Right lobe of liver (tissue), 6 donors: ENCODE measurements at regions not wholly inside any gene's neighbourhood (a gene's known extent, or its start where the extent isn't known, plus 50 kb on each side); places are given as distances from the start of the nearest gene placed in this dataset.

Experiments used
- ATAC-seq, 4 donors: fragments of 200-7000 bp; cut with Tn5 transposase; one replicate each; pipeline ENCODE4 v1.9.1; 2020; ENCODE audit warnings: mild to moderate bottlenecking in 4 of 4, moderate library complexity in 4 of 4
- DNase-seq, 3 donors: peaks; one replicate each; pipeline ENCODE4 v3.0.0-alpha.2; 2020
- H3K27ac ChIP-seq, 3 donors: fragments of 200-600 bp; one replicate each; pipeline ENCODE4 v1.8.0; 2022
- H3K27me3 ChIP-seq, 2 donors: fragments of 200-600 bp; one replicate each; pipeline ENCODE4 v1.8.0; 2022
- H3K36me3 ChIP-seq, 4 donors: fragments of 200-600 bp; sonication (generic) in 1 of 4; one replicate each; pipeline versions ENCODE4 v1.5.1 to v1.8.0; 2017 to 2022; ENCODE audit warnings: control low read depth in 1 of 4
- H3K4me1 ChIP-seq, 4 donors: fragments of 200-600 bp; sonication (generic) in 1 of 4; one replicate each; pipeline versions ENCODE4 v1.5.1 to v1.8.0; 2017 to 2022; ENCODE audit warnings: control low read depth in 1 of 4
- H3K4me3 ChIP-seq, 3 donors: fragments of 200-600 bp; one replicate each; pipeline ENCODE4 v1.8.0; 2022
- H3K9me3 ChIP-seq, 4 donors: fragments of 200-600 bp; sonication (generic) in 1 of 4; one replicate each; pipeline versions ENCODE4 v1.5.1 to v1.8.0; 2017 to 2022; ENCODE audit warnings: control low read depth in 1 of 4
- CTCF ChIP-seq, 4 donors: fragments of 200-600 bp in 3 of 4; fragments of 450-650 bp in 1 of 4; IDR thresholded peaks; one replicate each; pipeline versions ENCODE4 v1.5.1 to v1.8.0; 2016 to 2022; ENCODE audit warnings: antibody characterized with exemption in 4 of 4, mild to moderate bottlenecking in 2 of 4
- POLR2A ChIP-seq: fragments of 450-650 bp; IDR thresholded peaks from one replicate; pipeline ENCODE4 v1.6.1; 2017; ENCODE audit warnings: antibody characterized with exemption, mild to moderate bottlenecking
- WGBS: methylation state at CpG from one replicate; pipeline ENCODE4 v1.1.6; 2018; ENCODE audit warnings: low coverage, low lambda C conversion rate; ENCODE audit not compliant: insufficient coverage; ENCODE audit errors: missing lambda C conversion rate; 5-methylcytosine and 5-hydroxymethylcytosine counted together
- intact Hi-C, 2 donors: fragments of 100-400 bp; cut with DNase I; formaldehyde crosslinking; loops; one replicate each; pipeline versions ENCODE4 v1.11.2 to v1.14.1; 2022
- donor health status: DM: no; HTN: yes; CAD: no.
- donor health status: DM: no; HTN: no; CAD: no.
- donor health status: DM: no; HTN: no; CAD: no.
- donor health status: DM: no; HTN: yes; CAD: no.
- donor health status: DM: no; HTN: yes; CAD: no.

- intact Hi-C loops, result no loop called here
- Histone ChIP-seq H3K4me1 (no peaks in the 10 kb centered on the region), H3K9me3 (peaks cover 0 to 8% (median 0%) of the 10 kb centered on the region in 4 donors), H3K36me3 (no peaks in the 10 kb centered on the region), H3K27ac (no peak overlapping the region), H3K4me3 (no peak overlapping the region), H3K27me3 (no peaks in the 10 kb centered on the region)
- TF ChIP-seq CTCF (IDR thresholded peaks at IDR 0.05), result no peak
- TF ChIP-seq POLR2A, result no peak
- DNase-seq (no peak), ATAC-seq (peak; percentile 56 to 76 (median 64))
- WGBS, result 16% methylated on average over 4 of the region's 5 CpGs
These were observed 662.3 kb downstream of the NR2F2 start for GRCh38 chr15:96992817-96993216.

- no peak for DNase-seq
- no peaks in the 10 kb centered on the region for H3K36me3 ChIP-seq
- no peak overlapping the region for H3K4me3 ChIP-seq
- H3K9me3 ChIP-seq, result no peaks in the 10 kb centered on the region
- 50% methylated on average over 3 of the region's 3 CpGs for WGBS
- no peak overlapping the region for H3K27ac ChIP-seq
- intact Hi-C loops, result no loop called here
- TF ChIP-seq CTCF (IDR thresholded peaks at IDR 0.05) (no peak), POLR2A (no peak)
- H3K27me3 ChIP-seq, result no peaks in the 10 kb centered on the region
- no peaks in the 10 kb centered on the region for H3K4me1 ChIP-seq
- no peak for ATAC-seq
These were observed 667.0 kb downstream of the NR2F2 start for GRCh38 chr15:96997538-96997937.

GRCh38 chr15:97009031-97009431 lies 678.5 kb downstream of the NR2F2 start:
- no peaks in the 10 kb centered on the region for H3K36me3 ChIP-seq

GRCh38 chr15:97012986-97013385 lies 682.5 kb downstream of the NR2F2 start:
- no peaks in the 10 kb centered on the region for H3K9me3 ChIP-seq
- no peaks in the 10 kb centered on the region for H3K36me3 ChIP-seq
- WGBS, result 59% methylated on average over 5 of the region's 6 CpGs
- H3K27ac ChIP-seq, result no peak overlapping the region
- DNase-seq, result no peak
- H3K27me3 ChIP-seq, result no peaks in the 10 kb centered on the region
- H3K4me1 ChIP-seq, result no peaks in the 10 kb centered on the region
- intact Hi-C loops, result no loop called here
- no peak for ATAC-seq
- H3K4me3 ChIP-seq, result no peak overlapping the region
- no peak for TF ChIP-seq CTCF (IDR thresholded peaks at IDR 0.05)
- TF ChIP-seq POLR2A, result no peak

More at GRCh38 chr15:97009031-97009431, 678.5 kb downstream of the NR2F2 start:
- ATAC-seq (no peak), DNase-seq (no peak)
- Histone ChIP-seq H3K27me3 (no peaks in the 10 kb centered on the region), H3K4me3 (no peak overlapping the region), H3K27ac (no peak overlapping the region), H3K9me3 (no peaks in the 10 kb centered on the region), H3K4me1 (no peaks in the 10 kb centered on the region)
- intact Hi-C loops, result no loop called here
- TF ChIP-seq CTCF (IDR thresholded peaks at IDR 0.05) (no peak), POLR2A (no peak)
- 38% methylated on average over 6 of the region's 6 CpGs for WGBS

- Histone ChIP-seq H3K27ac (no peak overlapping the region), H3K36me3 (no peaks in the 10 kb centered on the region), H3K4me3 (no peak overlapping the region), H3K27me3 (no peaks in the 10 kb centered on the region), H3K4me1 (no peaks in the 10 kb centered on the region), H3K9me3 (no peaks in the 10 kb centered on the region)
- intact Hi-C loops, result no loop called here
- no CpG with 5 or more reads among the region's 1 CpG for WGBS
- DNase-seq, result no peak
- no peak for TF ChIP-seq CTCF (IDR thresholded peaks at IDR 0.05)
- TF ChIP-seq POLR2A, result no peak
- no peak for ATAC-seq
These were observed 683.0 kb downstream of the NR2F2 start for GRCh38 chr15:97013491-97013890.
